ENCODE measurements at regions not wholly inside any gene's neighbourhood (a gene's known extent, or its start where the extent isn't known, plus 50 kb on each side); places are given as distances from the start of the nearest gene placed in this dataset.
"Not testable (repeated sequence)": the region's sequence is repeated elsewhere in the genome, so short reads cannot be mapped to it uniquely, and the experiment has no call there.

GRCh38 chr14:38567703-38568102 is 311.8 kb upstream of the CLEC14A start:
- DNase-seq (ENCODE audit: low spot score) (no peak), ATAC-seq (ENCODE audit: insufficient number of reproducible peaks, low FRiP score, low read depth) (no peak)
- H3K36me3 ChIP-seq = no peaks in the 10 kb centered on the region
- no peaks in the 10 kb centered on the region for H3K27me3 ChIP-seq (replicated peaks; ENCODE audit: insufficient read depth)
- H3K4me3 ChIP-seq = no peak overlapping the region
- peaks cover 6% of the 10 kb centered on the region for H3K9me3 ChIP-seq
- H3K27ac ChIP-seq = no peak overlapping the region
- no peaks in the 10 kb centered on the region for H3K4me1 ChIP-seq (ENCODE audit: control insufficient read depth in 1 of 2, low read depth in 2 of 2)
- no peak for TF ChIP-seq CTCF (IDR thresholded peaks at IDR 0.05)

GRCh38 chr14:38561657-38562056 is 305.8 kb upstream of the CLEC14A start:
- H3K9me3 ChIP-seq = peaks cover 8% of the 10 kb centered on the region
- H3K4me1 ChIP-seq (ENCODE audit: control insufficient read depth in 1 of 2, low read depth in 2 of 2) = no peaks in the 10 kb centered on the region
- no peaks in the 10 kb centered on the region for H3K36me3 ChIP-seq
- no peak for DNase-seq (ENCODE audit: low spot score)
- no peaks in the 10 kb centered on the region for H3K27me3 ChIP-seq (replicated peaks; ENCODE audit: insufficient read depth)
- H3K27ac ChIP-seq = no peak overlapping the region
- ATAC-seq (ENCODE audit: insufficient number of reproducible peaks, low FRiP score, low read depth) = no peak
- no peak for TF ChIP-seq CTCF (IDR thresholded peaks at IDR 0.05)
- H3K4me3 ChIP-seq = no peak overlapping the region

- DNase-seq (ENCODE audit: low spot score) = no peak
- ATAC-seq (ENCODE audit: insufficient number of reproducible peaks, low FRiP score, low read depth) = no peak
- Histone ChIP-seq H3K27ac (no peak overlapping the region), H3K9me3 (peaks cover 8% of the 10 kb centered on the region), H3K4me1 (ENCODE audit: control insufficient read depth in 1 of 2, low read depth in 2 of 2) (no peaks in the 10 kb centered on the region), H3K4me3 (no peak overlapping the region), H3K36me3 (no peaks in the 10 kb centered on the region), H3K27me3 (replicated peaks; ENCODE audit: insufficient read depth) (no peaks in the 10 kb centered on the region)
- TF ChIP-seq CTCF (IDR thresholded peaks at IDR 0.05) = no peak
Measured at GRCh38 chr14:38559711-38560110, 303.8 kb upstream of the CLEC14A start.

- not testable (repeated sequence) for H3K9me3 ChIP-seq; H3K27ac ChIP-seq; ATAC-seq (ENCODE audit: insufficient number of reproducible peaks, low FRiP score, low read depth); H3K4me1 ChIP-seq (ENCODE audit: control insufficient read depth in 1 of 2, low read depth in 2 of 2); DNase-seq (ENCODE audit: low spot score); H3K4me3 ChIP-seq; H3K27me3 ChIP-seq (replicated peaks; ENCODE audit: insufficient read depth); H3K36me3 ChIP-seq
Measured at GRCh38 chr14:38557391-38557790, 301.5 kb upstream of the CLEC14A start.

GRCh38 chr14:38556252-38556651 is 300.4 kb upstream of the CLEC14A start:
- H3K4me1 ChIP-seq (ENCODE audit: control insufficient read depth in 1 of 2, low read depth in 2 of 2) = no peaks in the 10 kb centered on the region
- TF ChIP-seq CTCF (IDR thresholded peaks at IDR 0.05) = no peak

GRCh38 chr14:38554026-38554425 is 298.1 kb upstream of the CLEC14A start:
- Histone ChIP-seq H3K4me3 (no peak overlapping the region), H3K27ac (no peak overlapping the region), H3K9me3 (no peaks in the 10 kb centered on the region), H3K4me1 (ENCODE audit: control insufficient read depth in 1 of 2, low read depth in 2 of 2) (no peaks in the 10 kb centered on the region), H3K36me3 (no peaks in the 10 kb centered on the region), H3K27me3 (replicated peaks; ENCODE audit: insufficient read depth) (no peaks in the 10 kb centered on the region)
- DNase-seq (ENCODE audit: low spot score) = no peak
- TF ChIP-seq CTCF (IDR thresholded peaks at IDR 0.05) = no peak
- no peak for ATAC-seq (ENCODE audit: insufficient number of reproducible peaks, low FRiP score, low read depth)

More at GRCh38 chr14:38556252-38556651, 300.4 kb upstream of the CLEC14A start:
- ATAC-seq (ENCODE audit: insufficient number of reproducible peaks, low FRiP score, low read depth) = no peak
- Histone ChIP-seq H3K27ac (no peak overlapping the region), H3K36me3 (no peaks in the 10 kb centered on the region), H3K4me3 (no peak overlapping the region), H3K9me3 (peaks cover 2% of the 10 kb centered on the region), H3K27me3 (replicated peaks; ENCODE audit: insufficient read depth) (no peaks in the 10 kb centered on the region)
- DNase-seq (ENCODE audit: low spot score) = no peak
